HEK293T (cell line): ENCODE measurements at regions not wholly inside any gene's neighbourhood (a gene's known extent, or its start where the extent isn't known, plus 50 kb on each side); places are given as distances from the start of the nearest gene placed in this dataset.

Experiments
- FOXK2 ChIP-seq: fragments of 450-650 bp; IDR thresholded peaks from 2 replicates; pipeline ENCODE4 v1.6.1; 2016; ENCODE audit warnings: mild to moderate bottlenecking
- FOXM1 ChIP-seq: fragments of 450-650 bp; IDR thresholded peaks from 2 replicates; pipeline ENCODE4 v1.6.1; 2017; ENCODE audit warnings: mild to moderate bottlenecking, borderline replicate concordance
- HDGF ChIP-seq: fragments of 450-650 bp; IDR thresholded peaks from 2 replicates; pipeline ENCODE4 v1.6.1; 2017; ENCODE audit warnings: antibody characterized with exemption, borderline replicate concordance
- NFRKB ChIP-seq: fragments of 450-650 bp; IDR thresholded peaks from 2 replicates; pipeline ENCODE4 v1.6.1; 2016; ENCODE audit warnings: mild to moderate bottlenecking, moderate library complexity

GRCh38 chr7:155386608-155387007 lies 71.3 kb upstream of the EN2 start:
- TF ChIP-seq NFRKB (no peak), FOXK2 (no peak), HDGF (no peak), FOXM1 (no peak)
